EH (cell line): ENCODE measurements at regions not wholly inside any gene's neighbourhood (a gene's known extent, or its start where the extent isn't known, plus 50 kb on each side); places are given as distances from the start of the nearest gene placed in this dataset.
"Not testable (repeated sequence)": the region's sequence is repeated elsewhere in the genome, so short reads cannot be mapped to it uniquely, and the experiment has no call there.

Experiments used
- DNase-seq: peaks from one replicate; pipeline ENCODE4 v3.0.0-alpha.2; 2015; ENCODE audit warnings: low read depth

DNA sequence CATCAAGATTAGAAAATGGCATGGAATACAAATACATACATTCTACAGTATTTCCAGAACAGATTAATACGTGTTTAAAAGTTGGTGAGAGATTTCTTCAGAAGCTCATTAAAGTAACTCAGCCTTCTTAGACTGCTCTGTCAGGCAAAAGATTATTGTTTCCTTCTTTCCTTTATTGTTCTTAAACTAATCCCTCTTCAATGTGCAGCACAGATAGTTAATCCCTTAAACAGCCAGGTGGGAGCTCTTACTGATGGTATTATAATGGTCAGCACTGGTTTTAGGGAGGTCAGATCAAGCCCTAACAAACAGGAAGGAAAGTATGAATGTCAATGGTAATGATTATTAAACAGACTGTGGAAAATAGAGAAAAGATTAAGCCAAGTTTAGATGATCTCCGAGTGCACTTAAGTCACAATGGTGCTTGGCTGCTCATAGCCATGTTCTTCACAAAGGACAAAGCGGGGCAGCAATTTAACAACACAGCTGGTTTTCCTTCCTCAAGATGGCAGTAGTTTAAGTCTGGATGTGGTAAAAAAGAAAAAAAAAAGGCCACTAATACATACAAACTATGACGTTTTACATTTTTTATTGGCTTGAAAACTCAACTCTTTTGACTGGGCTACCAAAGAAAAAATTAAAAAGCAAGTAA, 992.6 kb downstream of the PCDH9 start:
- DNase-seq: no peak

DNA sequence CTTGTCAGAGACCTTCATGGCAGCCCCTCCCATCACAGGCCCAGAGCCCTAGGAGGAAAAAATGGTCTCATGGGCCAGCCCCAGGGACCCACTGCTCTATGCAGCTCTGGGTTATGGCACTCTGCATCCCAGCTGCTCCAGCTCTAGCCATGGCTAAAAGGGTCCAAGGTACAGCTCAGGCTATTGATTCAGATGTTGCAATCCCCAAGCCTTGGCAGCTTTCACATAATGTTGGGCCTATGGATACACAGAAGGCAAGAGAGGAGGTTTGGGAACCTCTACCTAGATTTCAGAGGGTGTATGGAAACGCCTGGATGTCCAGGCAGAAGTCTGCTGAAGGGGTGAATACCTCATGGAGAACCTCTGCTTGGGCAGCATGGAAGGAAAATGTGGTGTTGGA, 996.0 kb downstream of the PCDH9 start:
- DNase-seq: no peak

DNA sequence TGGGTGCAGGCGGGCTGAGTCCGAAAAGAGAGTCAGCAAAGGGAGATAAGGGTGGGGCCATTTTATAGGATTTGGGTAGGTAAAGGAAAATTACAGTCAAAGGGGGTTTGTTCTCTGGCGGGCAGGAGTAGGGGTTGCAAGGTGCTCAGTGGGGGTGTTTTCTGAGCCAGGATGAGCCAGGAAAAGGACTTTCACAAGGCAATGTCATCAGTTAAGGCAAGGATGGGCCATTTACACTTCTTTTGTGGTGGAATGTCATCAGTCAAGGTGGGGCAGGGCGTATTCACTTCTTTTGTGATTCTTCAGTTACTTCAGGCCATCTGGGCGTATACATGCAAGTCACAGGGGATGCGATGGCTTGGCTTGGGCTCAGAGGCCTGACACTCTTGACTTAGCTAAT, 998.2 kb downstream of the PCDH9 start:
- not testable (repeated sequence) for DNase-seq

DNA sequence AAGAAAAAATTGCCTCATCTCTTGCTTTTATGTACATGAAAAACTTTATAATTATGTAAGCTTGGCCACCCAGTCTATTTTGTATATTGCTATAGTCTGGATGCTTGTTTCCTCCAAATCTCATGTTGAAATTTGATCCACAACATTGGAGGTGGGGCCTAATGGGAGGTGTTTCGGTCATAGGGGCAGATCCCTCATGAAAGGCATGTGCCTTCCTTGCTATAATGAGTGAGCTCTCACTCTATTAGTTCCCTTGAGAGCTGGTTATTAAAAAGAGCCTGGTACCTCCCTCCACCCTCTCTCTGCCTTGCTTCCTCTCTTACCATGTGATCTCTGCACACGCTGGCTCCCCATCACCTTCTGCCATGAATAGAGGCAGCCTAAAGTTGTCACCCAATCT, 1005.1 kb downstream of the PCDH9 start:
- DNase-seq: no peak

DNA sequence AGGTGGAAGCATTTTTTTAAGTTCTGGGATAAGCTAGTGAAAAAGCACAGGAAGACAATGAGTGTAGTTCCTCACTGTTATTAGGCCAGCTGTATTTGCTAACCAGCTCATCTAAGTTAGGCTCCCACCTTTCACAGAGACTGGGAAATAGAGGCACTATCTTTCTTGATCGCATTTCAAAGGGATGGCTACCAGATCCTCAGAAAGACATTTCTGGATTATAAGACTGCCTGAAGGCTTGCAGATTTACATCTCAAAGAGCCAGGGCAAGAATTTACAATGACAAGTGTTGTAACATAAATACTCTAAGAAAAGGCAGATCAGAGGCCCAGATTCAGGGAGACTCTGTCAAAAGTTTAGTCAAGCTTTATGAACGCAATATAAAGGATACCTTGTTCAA, 1005.5 kb downstream of the PCDH9 start:
- no peak for DNase-seq

DNA sequence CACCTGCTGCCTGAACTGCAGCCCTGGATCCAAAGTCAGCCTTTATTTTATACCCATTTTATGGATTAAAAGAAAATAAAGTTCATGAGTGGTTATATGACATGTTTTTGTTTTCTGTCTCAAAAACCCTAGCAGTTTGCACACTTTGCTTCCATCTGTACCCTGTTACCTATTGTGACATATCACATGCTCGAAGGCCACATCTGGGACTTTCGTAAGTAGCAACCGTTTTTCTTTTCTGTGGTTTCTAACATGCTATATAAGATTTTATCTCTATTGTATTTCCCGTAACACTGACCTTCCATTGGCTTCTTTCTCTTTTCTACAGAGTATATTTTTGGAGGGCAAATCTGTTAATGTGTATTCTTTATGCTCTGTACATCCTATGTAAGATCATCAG, 1007.2 kb downstream of the PCDH9 start:
- no peak for DNase-seq

DNA sequence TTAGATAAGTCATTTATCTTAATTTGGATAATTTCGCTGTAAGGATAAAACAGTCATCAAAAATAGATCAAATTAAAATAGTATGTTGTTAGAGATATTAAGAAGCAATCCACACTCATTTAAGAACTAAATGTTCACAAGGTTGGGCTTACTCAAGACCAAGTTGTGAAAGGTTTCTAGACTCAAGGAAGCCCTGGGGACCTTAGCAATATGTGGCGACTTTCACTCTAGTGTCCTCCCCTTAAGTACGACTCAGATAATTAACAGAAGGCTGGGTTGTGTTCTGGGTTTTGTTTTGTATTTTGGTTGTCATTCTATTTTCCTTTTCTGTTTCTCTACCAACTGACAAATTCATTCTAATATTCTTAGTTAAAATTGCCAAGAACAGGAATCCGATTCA, 1008.0 kb downstream of the PCDH9 start:
- no peak for DNase-seq

DNA sequence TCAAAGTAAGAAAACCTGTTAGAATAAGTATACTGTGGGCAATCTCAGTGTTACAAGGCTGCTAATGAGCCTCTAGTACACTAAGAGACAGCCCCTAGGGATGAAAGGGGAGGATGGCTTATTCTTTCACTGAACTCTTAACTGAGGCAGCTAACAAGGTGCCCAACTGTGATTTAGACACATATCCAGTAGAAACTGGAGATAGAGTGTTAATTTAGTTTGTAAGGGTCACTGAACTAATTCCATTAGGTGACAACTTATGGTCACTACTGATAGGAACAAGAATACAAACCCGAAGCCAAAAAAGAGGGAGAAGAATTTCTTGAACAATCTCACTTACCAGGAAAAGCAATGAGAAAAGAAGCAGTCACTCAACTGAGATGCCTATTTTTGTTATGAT, 1010.6 kb downstream of the PCDH9 start:
- no peak for DNase-seq

DNA sequence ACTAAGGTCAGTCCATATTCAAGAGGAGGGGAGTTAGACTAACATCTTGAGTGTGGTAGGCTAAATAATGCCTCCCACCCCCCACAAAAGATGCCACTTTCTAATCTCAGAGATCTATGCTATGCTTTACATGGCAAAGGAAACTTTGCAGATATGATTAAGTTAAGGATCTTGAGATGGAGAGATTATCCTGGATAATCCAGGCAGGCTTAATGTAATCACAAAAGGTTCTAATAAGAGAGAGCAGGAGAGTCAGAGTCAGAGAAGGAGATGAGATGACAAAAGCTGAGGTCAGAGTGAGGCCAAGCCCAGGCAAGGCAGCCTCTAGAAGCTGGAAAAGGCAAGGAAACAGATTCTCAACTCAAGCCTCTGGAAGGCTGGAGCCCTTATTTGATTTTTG, 1011.6 kb downstream of the PCDH9 start:
- DNase-seq: no peak

DNA sequence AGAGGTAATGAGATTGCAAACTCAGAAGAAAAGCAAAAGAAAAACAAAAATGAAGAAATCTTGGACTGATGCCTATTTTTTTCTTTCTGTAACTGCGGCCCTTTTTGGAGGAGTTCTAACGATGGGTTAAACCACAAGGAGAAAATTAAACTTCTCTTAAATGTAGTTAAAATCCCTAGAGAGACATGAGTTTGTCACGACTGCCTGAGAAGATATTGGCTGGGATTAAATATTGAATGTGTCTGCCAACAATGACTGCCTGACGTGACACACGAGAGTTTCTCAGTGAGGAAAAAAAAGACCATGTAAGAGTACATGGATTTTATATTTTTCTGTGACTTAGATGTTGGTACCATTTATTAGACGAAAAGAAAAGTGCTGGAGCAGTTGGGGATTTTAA, 1013.4 kb downstream of the PCDH9 start:
- no peak for DNase-seq

DNA sequence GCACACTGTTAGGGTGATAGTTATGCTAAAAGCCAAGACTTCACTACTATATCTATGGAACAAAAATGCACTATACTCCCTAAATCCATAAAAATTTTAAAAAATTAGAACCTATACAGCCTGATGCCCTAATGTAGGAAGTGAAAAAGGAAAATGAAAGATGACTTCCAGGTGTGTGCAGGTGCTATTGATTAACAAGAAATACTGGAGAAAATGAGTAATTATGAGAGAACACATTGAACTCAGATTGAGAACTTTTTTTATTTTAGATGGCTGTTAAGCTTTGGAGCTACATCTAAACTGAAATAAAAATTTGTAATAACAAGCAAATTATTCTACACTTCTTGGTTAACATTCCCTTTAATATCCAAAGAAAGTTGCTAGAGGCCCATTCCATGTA, 1015.7 kb downstream of the PCDH9 start:
- no peak for DNase-seq

DNA sequence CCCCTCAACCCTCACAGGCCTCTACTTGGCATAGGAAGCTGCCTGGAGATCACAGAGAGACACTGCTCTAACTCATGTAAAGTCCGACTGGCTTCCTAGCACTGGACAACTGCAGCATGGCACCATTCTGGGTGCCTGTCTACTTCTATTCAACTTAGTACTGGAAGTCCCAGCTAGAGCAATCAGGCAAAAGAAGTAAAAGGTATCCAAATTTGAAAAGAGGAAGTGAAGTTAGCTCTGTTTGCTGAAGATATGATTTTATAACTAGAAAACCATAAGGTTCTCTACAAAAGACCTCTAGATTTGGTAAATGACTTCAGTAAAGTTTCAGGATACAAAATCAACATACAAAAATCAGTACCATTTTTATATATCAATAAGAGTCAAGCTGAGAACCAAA, 1017.6 kb downstream of the PCDH9 start:
- DNase-seq: no peak

DNA sequence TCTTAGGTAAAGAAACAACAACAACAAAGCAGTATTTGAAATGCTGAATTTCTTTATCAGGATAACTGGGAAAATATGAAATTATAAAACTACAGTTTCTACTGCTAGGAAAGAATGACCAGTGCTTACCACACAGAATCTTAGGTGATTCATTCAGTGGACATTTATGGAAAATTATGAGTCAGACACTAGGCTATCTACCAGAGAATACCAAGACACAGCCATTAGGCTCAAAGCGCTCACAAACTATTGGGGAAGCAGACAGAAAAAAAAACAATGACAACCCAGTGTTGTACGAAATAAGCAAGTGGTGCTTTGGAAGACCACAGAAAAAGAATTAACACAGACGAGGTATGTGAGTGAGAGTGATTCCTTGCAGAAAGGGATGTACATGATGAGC, 1019.5 kb downstream of the PCDH9 start:
- DNase-seq: peak; percentile 95

DNA sequence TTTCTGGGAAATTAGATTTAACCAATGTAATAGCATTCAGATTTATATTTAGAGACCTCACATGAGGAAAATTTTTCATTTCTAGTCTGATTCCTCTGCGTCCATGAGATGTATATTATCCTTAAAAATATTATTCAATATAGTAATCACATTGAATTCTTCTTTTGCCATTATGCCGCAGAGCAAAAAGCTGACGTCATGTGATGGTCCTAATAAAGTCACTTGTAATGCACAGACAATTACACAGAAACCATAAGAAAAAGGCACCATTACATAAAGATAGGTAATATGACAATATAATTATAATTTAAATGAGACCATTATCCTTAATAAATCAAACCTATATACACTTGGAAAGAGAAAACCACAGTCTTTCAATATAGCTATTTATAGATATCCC, 1021.5 kb downstream of the PCDH9 start:
- DNase-seq: no peak

DNA sequence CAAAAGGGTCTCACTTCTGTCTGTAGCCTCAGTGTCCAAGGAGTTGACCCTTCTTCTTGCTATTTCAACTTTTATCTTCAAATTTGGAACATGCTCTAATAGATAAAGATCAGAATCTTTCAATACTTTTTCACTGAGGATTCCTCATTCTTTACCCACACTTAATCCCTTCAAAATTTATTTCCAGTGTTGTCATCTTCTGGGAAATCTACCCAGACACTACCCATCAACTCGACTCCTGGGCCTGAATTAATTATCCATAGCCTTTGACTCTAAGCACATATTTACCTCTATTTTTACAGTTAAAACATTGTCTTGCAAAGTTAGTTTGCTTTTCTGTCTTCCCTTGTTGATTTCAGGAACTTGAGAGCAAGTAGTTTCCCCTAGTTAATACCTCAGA, 1022.5 kb downstream of the PCDH9 start:
- DNase-seq: peak; percentile 57

DNA sequence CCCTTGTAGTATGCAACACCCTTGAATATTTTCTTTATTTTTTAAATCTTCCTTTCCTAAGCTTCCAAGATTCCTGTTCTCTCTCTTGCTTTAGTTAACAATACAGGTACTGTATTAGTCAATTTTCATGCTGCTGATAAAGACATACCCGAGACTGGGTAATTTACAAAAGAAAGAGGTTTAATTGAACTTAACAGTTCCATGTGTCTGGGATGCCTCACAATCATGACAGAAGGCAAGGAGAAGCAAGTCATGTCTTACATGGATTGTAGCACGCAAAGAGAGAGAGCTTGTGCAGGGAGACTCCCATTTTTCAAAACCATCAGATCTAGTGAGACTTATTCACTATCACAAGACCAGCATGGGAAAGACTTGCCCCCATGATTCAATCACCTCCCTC, 1024.3 kb downstream of the PCDH9 start:
- no peak for DNase-seq

DNA sequence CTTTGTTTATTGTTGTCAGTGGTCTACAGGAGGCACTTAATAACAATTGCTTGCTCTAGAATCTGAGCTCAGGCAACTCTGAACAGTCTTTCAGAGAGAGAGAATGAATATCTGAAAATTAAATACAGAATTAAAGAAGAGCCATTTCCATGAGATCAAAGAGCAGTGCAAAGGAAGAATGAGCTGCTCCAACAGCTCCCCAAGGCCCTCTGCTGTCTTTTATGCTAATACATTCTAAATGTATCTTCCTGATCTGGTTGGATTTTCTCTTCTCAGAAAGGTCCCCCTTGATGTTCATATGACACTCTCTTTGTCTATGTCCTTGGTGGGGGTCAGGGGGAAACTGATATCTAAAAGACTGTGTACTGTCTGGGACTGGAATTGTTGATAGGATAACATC, 1029.6 kb downstream of the PCDH9 start:
- no peak for DNase-seq

DNA sequence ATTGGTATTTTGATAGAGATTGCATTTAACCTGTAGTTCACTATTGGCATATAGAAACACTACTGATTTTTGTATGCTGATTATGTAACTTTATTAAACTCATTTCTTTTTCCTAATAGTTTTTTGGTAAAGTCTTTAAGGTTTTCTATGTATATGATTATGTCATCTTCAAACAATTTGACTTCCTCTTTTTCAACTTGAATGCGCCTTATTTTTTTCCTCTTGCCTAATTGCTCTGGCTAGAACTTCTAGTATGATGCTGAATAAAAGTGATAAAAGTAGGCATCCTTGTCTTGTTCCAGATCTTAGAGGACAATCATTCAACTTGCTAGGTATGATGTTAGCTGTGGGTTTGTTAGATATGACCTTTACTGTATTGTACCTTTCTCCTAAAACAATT, 1034.9 kb downstream of the PCDH9 start:
- no peak for DNase-seq

DNA sequence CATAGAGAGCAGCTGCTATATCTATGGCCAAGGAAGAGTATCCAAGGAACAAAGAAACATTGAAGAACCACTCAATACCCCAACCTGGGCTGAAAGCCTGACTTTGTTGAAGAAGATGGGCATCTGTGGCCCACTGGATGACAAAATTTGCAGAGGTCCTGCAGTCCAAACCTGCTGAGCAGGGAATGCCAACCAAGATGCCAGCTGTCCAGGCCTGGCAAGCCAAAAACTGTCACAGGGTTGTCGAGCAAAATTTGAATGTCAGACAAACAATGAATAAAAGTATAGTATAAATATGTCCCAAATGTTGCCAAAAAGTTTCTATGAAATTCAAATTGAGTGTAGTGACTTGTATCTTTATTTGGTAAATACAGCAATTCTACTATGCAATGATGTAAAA, 1040.2 kb downstream of the PCDH9 start:
- no peak for DNase-seq

DNA sequence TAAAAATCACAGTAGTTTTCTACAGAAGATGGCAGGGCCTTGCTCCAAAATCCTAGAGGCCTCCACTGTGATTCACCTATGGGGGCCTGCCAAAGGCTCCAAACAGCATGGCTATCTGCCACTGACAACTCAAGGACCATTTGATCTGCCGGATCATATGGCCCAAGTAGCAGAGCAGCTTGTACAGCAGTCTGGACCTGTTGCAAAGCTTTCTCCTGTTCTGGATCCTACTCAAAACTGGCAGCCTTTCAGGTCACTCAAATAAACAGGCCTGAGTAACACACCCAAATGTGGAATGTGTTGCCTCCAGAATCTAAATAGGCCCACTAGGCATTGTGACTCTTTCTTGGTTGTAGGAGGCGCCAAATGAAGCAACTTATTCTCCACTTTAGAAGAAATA, 1049.3 kb downstream of the PCDH9 start:
- no peak for DNase-seq

DNA sequence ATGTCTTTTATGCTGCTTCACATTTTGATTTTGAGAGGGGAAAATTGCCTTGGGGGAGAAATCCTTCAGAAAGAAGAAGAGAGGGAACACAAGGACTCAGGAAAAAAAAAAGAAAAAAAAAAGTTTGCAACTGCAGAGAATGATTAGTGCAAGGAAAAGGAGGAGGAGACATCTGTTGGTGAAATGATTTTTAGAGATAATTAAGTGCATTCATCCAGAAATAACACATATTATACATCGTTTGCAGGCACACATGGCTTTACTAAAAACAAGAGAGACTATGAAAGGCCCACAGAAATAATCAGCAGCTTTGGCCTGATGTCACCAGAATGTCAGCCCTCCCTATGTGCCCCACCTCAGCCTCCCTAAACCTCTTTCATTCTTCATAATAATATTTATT, 1058.2 kb downstream of the PCDH9 start:
- no peak for DNase-seq

DNA sequence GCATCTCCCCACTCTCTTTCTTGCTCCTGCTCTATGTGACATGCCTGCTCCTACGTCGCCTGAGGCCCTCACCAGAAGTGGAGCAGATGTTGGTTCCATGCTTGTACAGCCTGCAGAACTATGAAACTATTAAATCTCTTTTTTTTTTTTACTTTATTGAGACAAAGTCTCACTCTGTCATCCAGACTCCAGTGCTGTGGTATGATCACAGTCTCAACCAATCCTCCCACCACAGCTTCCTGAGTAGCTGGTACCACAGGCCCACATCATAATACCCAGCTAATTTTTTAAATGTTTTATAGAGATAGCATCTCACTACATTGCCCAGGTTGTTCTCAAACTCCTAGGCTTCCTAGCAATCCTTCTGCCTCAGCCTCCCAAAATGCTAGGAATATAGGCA, 1067.7 kb downstream of the PCDH9 start:
- DNase-seq: no peak

DNA sequence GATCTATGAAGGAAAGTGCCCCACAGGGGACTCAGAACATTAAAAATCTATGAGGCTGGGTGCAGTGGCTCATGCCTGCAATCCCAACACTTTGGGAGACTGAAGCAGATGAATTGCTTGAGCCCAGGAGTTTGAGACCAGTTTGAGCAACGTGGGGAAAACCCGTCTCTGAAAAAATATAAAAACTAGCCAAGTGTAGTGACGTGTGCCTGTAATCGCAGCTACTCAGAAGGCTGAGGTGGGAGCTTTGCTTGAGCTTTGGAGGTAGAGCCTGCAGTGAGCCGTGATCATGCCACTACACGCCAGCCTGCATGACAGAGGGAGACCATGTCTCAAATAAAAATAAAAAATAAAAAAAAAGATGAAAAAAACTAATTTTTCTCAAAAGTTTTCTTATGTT, 1070.6 kb downstream of the PCDH9 start:
- DNase-seq: no peak

DNA sequence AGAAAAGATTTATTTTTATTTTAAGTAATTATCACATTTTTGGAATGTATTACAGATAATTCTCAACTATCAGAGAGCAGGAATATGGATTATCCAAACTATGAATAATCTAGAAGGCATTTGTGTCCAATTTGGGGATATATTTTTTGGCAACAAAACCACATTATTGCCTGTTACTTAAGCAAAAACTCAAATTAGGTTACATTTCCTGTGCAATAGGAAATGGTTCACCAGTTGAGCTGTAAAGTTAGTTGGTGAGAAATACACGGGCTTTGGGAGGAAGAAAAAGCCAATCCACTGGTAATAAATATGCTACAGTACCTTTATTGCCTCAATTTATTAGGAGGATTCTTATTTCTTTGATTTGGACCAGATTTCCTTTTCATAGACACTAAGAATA, 1075.2 kb downstream of the PCDH9 start:
- peak; percentile 56 for DNase-seq

DNA sequence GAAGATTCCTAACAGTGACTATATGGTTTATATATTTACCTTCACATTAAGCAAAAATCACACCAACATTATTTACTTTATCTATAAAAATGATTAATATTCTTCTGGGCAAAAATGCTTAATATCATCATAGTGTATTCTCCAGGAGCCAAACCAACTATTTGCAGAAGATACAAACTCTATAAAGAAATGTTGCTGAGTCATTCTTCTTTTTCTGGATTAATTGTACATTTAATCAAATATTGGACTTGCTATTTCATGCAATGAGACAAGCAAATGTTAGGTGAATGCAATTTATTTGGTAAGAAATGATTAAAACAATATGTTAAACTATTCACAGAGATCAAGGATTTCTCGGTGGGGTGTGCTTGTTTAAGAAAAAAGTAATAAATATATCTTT, 1075.8 kb downstream of the PCDH9 start:
- peak; percentile 2 for DNase-seq
